ENCODE measurements at regions not wholly inside any gene's neighbourhood (a gene's known extent, or its start where the extent isn't known, plus 50 kb on each side); places are given as distances from the start of the nearest gene placed in this dataset.

GRCh38 chr2:78465707-78466106, 559.8 kb upstream of the REG3G start:
- no peak for DNase-seq (ENCODE audit: low read depth)

DNA sequence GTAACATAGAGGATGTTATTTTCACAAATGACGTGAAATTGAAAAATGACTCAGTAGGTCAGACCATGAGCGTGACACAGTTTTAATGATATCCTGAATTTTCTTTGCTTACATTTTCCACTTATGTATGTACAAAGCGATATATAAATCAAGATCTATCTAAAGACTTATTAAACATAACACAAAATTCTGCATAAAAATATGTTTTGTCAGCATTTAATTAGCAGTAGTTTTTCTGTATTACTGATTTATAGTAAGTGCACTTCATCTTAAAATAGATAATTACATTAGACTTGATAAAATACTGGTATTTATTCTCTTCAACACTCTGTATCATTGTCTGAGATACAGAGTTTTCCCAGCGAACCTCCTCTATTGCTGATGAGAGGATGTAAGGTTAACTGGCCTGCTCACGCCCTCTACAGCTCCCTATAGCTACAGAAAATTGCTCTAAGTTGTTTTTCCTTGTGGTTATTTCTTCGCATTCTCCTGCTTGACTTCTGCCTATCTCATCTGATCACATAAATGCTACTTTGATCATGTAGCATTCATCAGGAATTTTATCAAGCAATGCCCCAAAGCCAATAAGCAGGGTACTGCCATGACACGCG, 548.8 kb upstream of the REG3G start:
- no peak for DNase-seq (ENCODE audit: low read depth)

GRCh38 chr2:78486565-78486964, 538.9 kb upstream of the REG3G start:
- DNase-seq (ENCODE audit: low read depth), result no peak

DNA sequence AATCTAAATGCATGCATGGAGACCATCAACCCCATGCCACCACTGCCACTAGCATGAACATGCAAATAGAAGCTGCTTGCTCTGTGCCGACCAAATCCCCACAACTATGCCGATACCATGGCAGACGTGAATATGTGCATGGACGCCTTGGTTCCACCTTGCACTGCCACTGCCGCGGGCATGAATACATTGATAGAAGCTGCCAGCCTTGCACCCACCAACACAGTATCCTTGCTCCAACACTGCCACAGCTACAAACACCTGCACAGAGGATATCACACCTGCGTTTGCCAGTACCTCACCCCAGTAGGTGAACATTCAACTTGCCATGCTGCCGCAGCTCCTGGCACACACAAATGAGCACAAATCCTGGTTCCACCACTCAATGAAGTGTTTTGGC, 527.4 kb upstream of the REG3G start:
- no peak for DNase-seq (ENCODE audit: low read depth)

GRCh38 chr2:78506301-78506700, 519.2 kb upstream of the REG3G start:
- DNase-seq (ENCODE audit: low read depth), result no peak

GRCh38 chr2:78521938-78522337, 503.6 kb upstream of the REG3G start:
- DNase-seq (ENCODE audit: low read depth), result no peak

DNA sequence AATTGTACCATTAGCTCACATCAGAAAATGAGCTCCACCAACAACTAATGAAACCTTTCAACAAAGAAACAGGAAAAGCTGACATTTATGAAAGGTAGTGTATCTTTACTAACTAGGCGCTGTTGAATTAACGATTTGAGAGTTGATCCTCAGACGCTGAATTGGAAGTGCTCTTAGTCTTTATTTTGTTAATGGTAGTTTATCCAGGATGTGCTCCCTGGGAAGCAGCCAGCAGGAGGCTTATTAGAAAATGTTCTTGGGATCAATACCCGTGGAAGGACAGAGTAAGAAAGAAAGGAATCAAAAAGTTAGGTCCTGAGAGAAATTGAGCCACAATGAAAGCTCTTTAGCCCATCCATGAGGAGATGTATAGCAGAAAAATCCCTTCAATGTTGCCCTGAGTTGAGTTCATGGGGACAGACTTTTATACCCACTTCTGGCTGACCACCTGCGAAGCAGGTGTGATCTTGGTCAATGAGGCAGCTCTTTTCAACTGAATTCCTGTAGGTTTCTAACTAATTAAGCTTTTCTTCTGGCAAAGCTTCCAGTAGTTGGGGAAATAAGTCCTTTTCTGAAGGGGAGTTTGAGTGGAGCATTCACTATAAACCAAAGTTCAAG, 492.6 kb upstream of the REG3G start:
- DNase-seq (ENCODE audit: low read depth), result no peak

GRCh38 chr2:78535395-78535794, 490.1 kb upstream of the REG3G start:
- DNase-seq (ENCODE audit: low read depth), result no peak

GRCh38 chr2:78538322-78538721, 487.2 kb upstream of the REG3G start:
- DNase-seq (ENCODE audit: low read depth), result no peak

- DNase-seq (ENCODE audit: low read depth), result no peak
Measured at GRCh38 chr2:78540255-78540654, 485.2 kb upstream of the REG3G start.

DNA sequence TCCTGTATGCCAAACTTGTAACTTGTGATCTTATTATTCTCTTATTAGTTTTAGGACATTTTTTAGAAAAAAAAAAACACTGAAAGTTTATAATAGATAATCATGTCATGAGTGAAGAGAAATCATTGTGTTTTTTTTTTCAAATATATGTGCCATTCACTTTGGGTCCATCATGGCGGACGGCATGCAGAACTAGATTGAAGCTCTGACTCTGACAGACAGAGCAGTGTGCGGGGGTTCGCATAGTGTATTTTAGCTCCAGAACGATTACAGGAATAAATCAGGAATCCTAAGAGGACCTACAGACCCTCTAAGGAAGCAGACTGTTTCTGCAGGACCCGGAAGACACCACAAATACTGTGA, 484.4 kb upstream of the REG3G start:
- DNase-seq (ENCODE audit: low read depth), result no peak

- no peak for DNase-seq (ENCODE audit: low read depth)
Measured at GRCh38 chr2:78541451-78542267, 483.8 kb upstream of the REG3G start.

GRCh38 chr2:78546843-78547242, 478.7 kb upstream of the REG3G start:
- DNase-seq (ENCODE audit: low read depth), result no peak

DNA sequence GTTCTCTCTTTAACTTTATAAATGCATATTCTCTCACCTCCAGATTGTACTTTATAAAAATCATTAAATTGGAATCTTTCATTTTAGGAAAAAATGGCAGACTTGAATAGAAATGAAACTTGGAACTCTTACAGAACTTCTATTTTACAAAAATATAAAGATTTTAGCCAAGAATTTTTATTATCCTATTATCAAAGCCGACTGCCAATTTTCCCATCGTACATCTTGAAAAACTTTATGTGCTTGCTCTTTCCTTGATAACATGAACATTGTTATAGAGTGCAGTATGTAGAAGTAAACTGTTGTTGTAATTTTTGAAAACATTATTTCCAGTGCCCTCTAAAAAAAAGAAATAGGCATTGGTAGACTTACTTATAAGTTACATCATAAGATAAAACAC, 475.7 kb upstream of the REG3G start:
- DNase-seq (ENCODE audit: low read depth), result no peak

DNA sequence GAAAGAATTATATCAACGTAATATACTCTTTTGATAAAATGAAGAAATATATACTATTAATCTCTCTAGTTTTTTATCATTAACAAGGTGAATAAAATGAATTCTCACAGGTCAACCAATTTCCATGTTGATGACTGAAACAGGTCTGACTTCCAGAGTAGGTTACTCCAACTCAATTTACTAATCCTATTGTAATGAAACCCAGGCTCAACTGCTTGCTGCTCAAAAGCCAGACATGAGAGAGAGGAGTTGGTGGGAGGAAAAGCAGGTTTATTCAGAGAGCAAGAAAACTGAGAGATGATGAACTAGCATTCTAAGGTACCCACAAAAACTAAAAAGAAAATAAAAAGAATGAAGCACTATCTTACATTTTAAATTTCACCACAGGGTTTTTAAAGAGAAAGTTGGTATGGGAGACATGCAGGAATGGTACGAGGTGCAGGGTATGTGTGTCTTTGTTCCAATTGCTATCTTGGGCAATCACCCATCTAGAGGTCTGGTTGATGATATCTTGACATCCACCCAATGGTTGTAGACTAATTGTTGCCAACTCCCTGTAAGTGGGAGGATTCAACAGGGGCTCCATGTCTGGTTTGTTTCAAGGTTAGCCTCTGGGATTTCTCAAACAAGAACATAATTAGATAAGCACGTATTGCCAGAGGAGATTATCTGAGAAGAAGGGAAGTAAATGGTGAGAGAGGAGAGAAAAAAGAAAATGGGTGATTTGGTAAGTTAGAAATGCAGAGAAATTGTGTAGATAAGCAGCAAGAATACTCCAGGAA, 471.4 kb upstream of the REG3G start:
- DNase-seq (ENCODE audit: low read depth), result no peak

GRCh38 chr2:78561876-78562275, 463.6 kb upstream of the REG3G start:
- DNase-seq (ENCODE audit: low read depth), result no peak

DNA sequence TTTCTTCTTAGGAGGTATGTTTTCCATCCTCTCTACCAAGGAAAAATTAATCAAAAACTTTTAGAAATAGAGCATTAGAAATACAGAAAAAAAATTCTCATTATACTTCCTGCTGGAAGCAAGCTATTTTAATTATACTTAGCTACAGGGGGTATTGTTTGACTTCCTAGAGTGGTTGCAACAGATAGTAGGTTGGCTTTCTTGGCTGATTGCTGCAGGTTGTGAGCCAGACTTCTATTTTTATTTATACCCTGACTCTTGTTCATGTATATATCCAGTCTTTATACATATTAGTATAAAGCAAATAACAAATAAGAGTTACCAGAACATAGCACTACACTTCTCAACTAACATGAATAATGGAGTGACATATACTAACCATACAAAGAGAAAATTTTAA, 460.8 kb upstream of the REG3G start:
- no peak for DNase-seq (ENCODE audit: low read depth)

DNA sequence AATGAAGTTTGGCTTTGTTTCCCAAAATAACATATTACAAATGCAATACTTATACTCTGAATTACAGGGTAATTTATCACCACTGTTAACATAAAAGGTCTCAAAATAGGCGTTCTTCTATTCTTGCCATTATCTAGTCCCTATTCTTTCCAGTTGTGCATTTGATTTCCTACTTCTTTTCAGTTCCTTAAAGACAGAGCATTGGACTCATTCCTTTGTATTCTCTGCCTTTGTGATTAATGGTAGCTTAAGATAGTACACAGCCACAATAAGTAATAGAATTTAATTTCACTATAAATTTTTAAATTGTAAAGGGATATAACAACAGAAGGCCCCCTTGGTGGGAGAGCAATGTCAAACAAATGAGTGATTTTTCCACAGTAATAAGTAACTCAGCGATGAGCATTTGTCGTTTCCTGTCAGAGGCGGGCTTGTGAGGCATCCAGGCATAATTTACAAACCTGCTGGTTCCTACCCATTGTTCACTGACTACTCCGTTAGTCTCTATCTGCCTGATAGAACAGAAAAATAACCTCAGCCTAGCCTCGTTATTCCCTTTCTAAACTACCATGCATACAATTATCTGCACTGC, 456.6 kb upstream of the REG3G start:
- DNase-seq (ENCODE audit: low read depth), result no peak

DNA sequence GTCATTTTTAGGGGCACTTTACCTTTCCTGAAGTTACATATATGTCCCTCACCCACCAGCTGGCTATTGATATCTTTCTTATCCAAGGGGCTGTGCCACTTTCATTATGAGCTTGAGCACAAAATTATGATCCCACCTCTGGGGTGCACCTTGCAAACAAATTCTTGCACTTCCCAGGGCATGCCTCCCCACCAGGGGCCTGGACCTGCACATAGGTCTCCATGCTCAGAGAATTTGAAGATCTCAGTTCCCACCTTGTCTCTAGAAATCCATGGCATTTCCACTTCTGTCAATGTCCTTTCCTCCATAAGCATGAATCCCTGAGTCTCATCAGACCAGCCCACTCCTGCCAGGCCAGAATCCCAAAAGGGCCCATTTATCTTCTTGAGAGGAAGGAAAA, 449.1 kb upstream of the REG3G start:
- DNase-seq (ENCODE audit: low read depth), result no peak

- no peak for DNase-seq (ENCODE audit: low read depth)
Measured at GRCh38 chr2:78585871-78586270, 439.6 kb upstream of the REG3G start.

- DNase-seq (ENCODE audit: low read depth), result no peak
Measured at GRCh38 chr2:78586316-78586715, 439.2 kb upstream of the REG3G start.

- no peak for DNase-seq (ENCODE audit: low read depth)
Measured at GRCh38 chr2:78589871-78590270, 435.6 kb upstream of the REG3G start.
